Astrocyte (in vitro differentiated cells and primary cell): ENCODE measurements at regions not wholly inside any gene's neighbourhood (a gene's known extent, or its start where the extent isn't known, plus 50 kb on each side); places are given as distances from the start of the nearest gene placed in this dataset.

ENCODE experiments used
- DNase-seq: peaks from one replicate; pipeline ENCODE4 v3.0.0-alpha.2; 2010; ENCODE audit warnings: low read depth
- FAIRE-seq: peaks from 2 replicates; lab custom pipeline; 2011; peaks lifted over from hg19 to GRCh38; lab: Jason Lieb, UNC
- H2AFZ ChIP-seq: 2 replicates; pipeline ENCODE4 v1.6.0; 2012; ENCODE audit warnings: low read depth, low read length, inconsistent platforms
- H3K27ac ChIP-seq: 2 replicates; pipeline ENCODE4 v1.5.1; 2011; ENCODE audit warnings: low read depth, low read length, inconsistent platforms
- H3K27me3 ChIP-seq: 2 replicates; pipeline ENCODE4 v1.6.0; 2011; ENCODE audit warnings: low read length, inconsistent platforms; ENCODE audit not compliant: insufficient read depth
- H3K36me3 ChIP-seq: 2 replicates; pipeline ENCODE4 v1.5.1; 2011; ENCODE audit warnings: low read length, inconsistent platforms; ENCODE audit not compliant: insufficient read depth
- H3K4me1 ChIP-seq: 2 replicates; pipeline ENCODE4 v1.5.1; 2011; ENCODE audit warnings: low read length, inconsistent platforms; ENCODE audit not compliant: insufficient read depth
- H3K4me2 ChIP-seq: 2 replicates; pipeline ENCODE4 v1.6.0; 2012; ENCODE audit warnings: low read length, inconsistent platforms
- H3K4me3 ChIP-seq: 2 replicates; pipeline ENCODE4 v1.5.1; 2011; ENCODE audit warnings: low read depth, mild to moderate bottlenecking, low read length, inconsistent platforms; ENCODE audit not compliant: insufficient read depth
- H3K79me2 ChIP-seq: 2 replicates; pipeline ENCODE4 v1.6.0; 2012; ENCODE audit warnings: mild to moderate bottlenecking, low read length, inconsistent platforms; ENCODE audit not compliant: insufficient read depth
- H3K9ac ChIP-seq: 2 replicates; pipeline ENCODE4 v1.6.0; 2012; ENCODE audit warnings: mild to moderate bottlenecking, low read length, inconsistent platforms
- H3K9me3 ChIP-seq: 2 replicates; pipeline ENCODE4 v1.5.1; 2012; ENCODE audit warnings: low read depth, mild to moderate bottlenecking, low read length, inconsistent platforms; ENCODE audit not compliant: insufficient read depth
- H4K20me1 ChIP-seq: 2 replicates; pipeline ENCODE4 v1.6.0; 2012; ENCODE audit warnings: low read length, inconsistent platforms; ENCODE audit not compliant: insufficient read depth
- H3K27ac Mint-ChIP-seq: one replicate; pipeline ENCODE4 v1.8.0; 2021; ENCODE audit warnings: mild to moderate bottlenecking, mixed read lengths; ENCODE audit not compliant: unreplicated experiment
- H3K27me3 Mint-ChIP-seq: one replicate; pipeline ENCODE4 v1.8.0; 2021; ENCODE audit warnings: low read depth, mixed read lengths; ENCODE audit not compliant: unreplicated experiment
- H3K36me3 Mint-ChIP-seq: one replicate; pipeline ENCODE4 v1.8.0; 2021; ENCODE audit warnings: low read depth, mixed read lengths; ENCODE audit not compliant: unreplicated experiment
- H3K4me1 Mint-ChIP-seq: one replicate; pipeline ENCODE4 v1.8.0; 2021; ENCODE audit warnings: low read depth, mixed read lengths; ENCODE audit not compliant: unreplicated experiment
- H3K4me3 Mint-ChIP-seq: one replicate; pipeline ENCODE4 v1.8.0; 2021; ENCODE audit warnings: mild to moderate bottlenecking, moderate library complexity, mixed read lengths; ENCODE audit not compliant: unreplicated experiment
- H3K9me3 Mint-ChIP-seq: one replicate; pipeline ENCODE4 v1.8.0; 2021; ENCODE audit warnings: mild to moderate bottlenecking, mixed read lengths; ENCODE audit not compliant: unreplicated experiment
- EZH2 ChIP-seq: IDR thresholded peaks from 2 replicates; pipeline ENCODE4 v1.6.1; 2012; ENCODE audit warnings: mild to moderate bottlenecking, low read length, inconsistent platforms; ENCODE audit not compliant: insufficient read depth
- TF ChIP-seq, protein P1 (sequence below): IDR thresholded peaks from 2 replicates; pipeline ENCODE4 v1.5.1; 2011; ENCODE audit warnings: low read depth, mild to moderate bottlenecking, inconsistent platforms, low read length, moderate library complexity; ENCODE audit not compliant: insufficient read depth

DNA sequence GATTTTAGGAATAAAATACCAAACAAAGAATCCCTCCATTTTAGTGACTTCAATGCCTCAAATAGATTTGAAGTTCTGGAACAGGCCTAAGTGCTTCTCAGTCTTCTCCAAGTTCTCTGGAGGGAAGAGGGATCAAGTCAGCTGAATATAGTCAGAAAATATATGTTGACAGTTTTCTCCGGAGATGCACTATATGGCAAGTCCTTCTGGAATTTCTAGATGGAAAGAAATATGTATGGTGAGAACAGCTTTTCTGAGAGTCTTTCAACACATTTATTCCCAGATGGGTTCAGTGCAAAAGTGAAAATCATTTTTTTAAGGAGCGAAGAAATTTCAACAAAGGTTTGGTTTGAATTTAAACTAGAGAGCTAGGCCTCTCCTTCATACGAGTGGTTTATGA, 317.4 kb upstream of the SLC30A5 start:
- DNase-seq (no peak), FAIRE-seq (no peak)
- Histone ChIP-seq H3K79me2 (no peaks in the 10 kb centered on the region), H2AFZ (no peak overlapping the region), H3K4me3 (no peak overlapping the region), H3K4me1 (no peaks in the 10 kb centered on the region), H3K4me2 (no peak overlapping the region), H4K20me1 (no peaks in the 10 kb centered on the region), H3K27me3 (no peaks in the 10 kb centered on the region), H3K36me3 (no peaks in the 10 kb centered on the region), H3K9ac (no peak overlapping the region), H3K27ac (no peak overlapping the region), H3K9me3 (no peaks in the 10 kb centered on the region)
- Mint-ChIP-seq H3K27me3 (no peaks in the 10 kb centered on the region), H3K4me3 (no peak overlapping the region), H3K36me3 (no peaks in the 10 kb centered on the region), H3K27ac (no peak overlapping the region), H3K4me1 (no peaks in the 10 kb centered on the region), H3K9me3 (no peaks in the 10 kb centered on the region)
- TF ChIP-seq, protein P1, sequence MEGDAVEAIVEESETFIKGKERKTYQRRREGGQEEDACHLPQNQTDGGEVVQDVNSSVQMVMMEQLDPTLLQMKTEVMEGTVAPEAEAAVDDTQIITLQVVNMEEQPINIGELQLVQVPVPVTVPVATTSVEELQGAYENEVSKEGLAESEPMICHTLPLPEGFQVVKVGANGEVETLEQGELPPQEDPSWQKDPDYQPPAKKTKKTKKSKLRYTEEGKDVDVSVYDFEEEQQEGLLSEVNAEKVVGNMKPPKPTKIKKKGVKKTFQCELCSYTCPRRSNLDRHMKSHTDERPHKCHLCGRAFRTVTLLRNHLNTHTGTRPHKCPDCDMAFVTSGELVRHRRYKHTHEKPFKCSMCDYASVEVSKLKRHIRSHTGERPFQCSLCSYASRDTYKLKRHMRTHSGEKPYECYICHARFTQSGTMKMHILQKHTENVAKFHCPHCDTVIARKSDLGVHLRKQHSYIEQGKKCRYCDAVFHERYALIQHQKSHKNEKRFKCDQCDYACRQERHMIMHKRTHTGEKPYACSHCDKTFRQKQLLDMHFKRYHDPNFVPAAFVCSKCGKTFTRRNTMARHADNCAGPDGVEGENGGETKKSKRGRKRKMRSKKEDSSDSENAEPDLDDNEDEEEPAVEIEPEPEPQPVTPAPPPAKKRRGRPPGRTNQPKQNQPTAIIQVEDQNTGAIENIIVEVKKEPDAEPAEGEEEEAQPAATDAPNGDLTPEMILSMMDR, result no peak
- no peak for TF ChIP-seq EZH2

- TF ChIP-seq, protein P1, result no peak
- TF ChIP-seq EZH2, result no peak
- no peaks in the 10 kb centered on the region for H3K9me3 Mint-ChIP-seq
- no peak overlapping the region for H3K4me3 Mint-ChIP-seq
- FAIRE-seq, result no peak
- no peaks in the 10 kb centered on the region for H3K27me3 Mint-ChIP-seq
- no peak overlapping the region for H2AFZ ChIP-seq
- H3K36me3 Mint-ChIP-seq, result no peaks in the 10 kb centered on the region
- H3K27ac ChIP-seq, result no peak overlapping the region
- no peaks in the 10 kb centered on the region for H3K4me1 ChIP-seq
- H3K4me2 ChIP-seq, result no peak overlapping the region
- no peak overlapping the region for H3K27ac Mint-ChIP-seq
- H3K9me3 ChIP-seq, result no peaks in the 10 kb centered on the region
- H3K4me3 ChIP-seq, result no peak overlapping the region
- no peaks in the 10 kb centered on the region for H3K27me3 ChIP-seq
- H3K36me3 ChIP-seq, result no peaks in the 10 kb centered on the region
- H3K4me1 Mint-ChIP-seq, result no peaks in the 10 kb centered on the region
- H4K20me1 ChIP-seq, result no peaks in the 10 kb centered on the region
- no peak for DNase-seq
- H3K9ac ChIP-seq, result no peak overlapping the region
- H3K79me2 ChIP-seq, result no peaks in the 10 kb centered on the region
These were observed 316.7 kb upstream of the SLC30A5 start for GRCh38 chr5:68777135-68777534.

- no peaks in the 10 kb centered on the region for H3K27me3 Mint-ChIP-seq
These were observed 315.3 kb upstream of the SLC30A5 start for GRCh38 chr5:68778484-68778883.

More at GRCh38 chr5:68778484-68778883, 315.3 kb upstream of the SLC30A5 start:
- H3K27me3 ChIP-seq, result no peaks in the 10 kb centered on the region
- no peaks in the 10 kb centered on the region for H3K9me3 ChIP-seq
- TF ChIP-seq EZH2, result no peak
- TF ChIP-seq, protein P1, result no peak
- H3K4me2 ChIP-seq, result no peak overlapping the region
- DNase-seq, result no peak
- Mint-ChIP-seq H3K27ac (no peak overlapping the region), H3K4me1 (no peaks in the 10 kb centered on the region), H3K36me3 (no peaks in the 10 kb centered on the region), H3K9me3 (no peaks in the 10 kb centered on the region), H3K4me3 (no peak overlapping the region)
- no peak overlapping the region for H3K4me3 ChIP-seq
- H4K20me1 ChIP-seq, result no peaks in the 10 kb centered on the region
- H3K4me1 ChIP-seq, result no peaks in the 10 kb centered on the region
- no peak overlapping the region for H3K27ac ChIP-seq
- no peak overlapping the region for H3K9ac ChIP-seq
- H2AFZ ChIP-seq, result no peak overlapping the region
- H3K36me3 ChIP-seq, result no peaks in the 10 kb centered on the region
- no peaks in the 10 kb centered on the region for H3K79me2 ChIP-seq
- FAIRE-seq, result no peak
